CD14-positive monocyte (primary cell): ENCODE measurements at regions not wholly inside any gene's neighbourhood (a gene's known extent, or its start where the extent isn't known, plus 50 kb on each side); places are given as distances from the start of the nearest gene placed in this dataset.

Source experiments
- DNase-seq, 3 donors: peaks; one replicate each; pipeline ENCODE4 v3.0.0-alpha.2; 2011 to 2022
- H2AFZ ChIP-seq: 2 replicates; pipeline ENCODE4 v1.6.0; 2012; ENCODE audit warnings: mild to moderate bottlenecking, low read depth, low read length, inconsistent platforms; ENCODE audit not compliant: insufficient read depth, poor library complexity, severe bottlenecking
- H3K27ac ChIP-seq, 2 donors: 1 replicate in 1 of 2; 2 replicates in 1 of 2; pipeline ENCODE4 v1.5.1; 2012 to 2013; ENCODE audit warnings: low read length in 2 of 2, control low read depth in 1 of 2, inconsistent platforms in 1 of 2, low read depth in 1 of 2, mild to moderate bottlenecking in 1 of 2
- H3K27me3 ChIP-seq, 2 donors: one replicate each; pipeline versions ENCODE4 v1.6.0 to v1.6.1; 2011 to 2013; ENCODE audit warnings: low read length in 2 of 2; ENCODE audit not compliant: control insufficient read depth in 2 of 2, insufficient read depth in 2 of 2
- H3K36me3 ChIP-seq, 2 donors: replicated peaks in 1 of 2; 1 replicate in 1 of 2; 2 replicates in 1 of 2; pipeline versions ENCODE4 v1.5.1 to v1.6.1; 2012 to 2013; ENCODE audit warnings: low read length in 2 of 2, control low read depth in 1 of 2, inconsistent platforms in 1 of 2, mild to moderate bottlenecking in 1 of 2; ENCODE audit not compliant: insufficient read depth in 2 of 2, control insufficient read depth in 1 of 2
- H3K4me1 ChIP-seq, 2 donors: 1 replicate in 1 of 2; 2 replicates in 1 of 2; pipeline versions ENCODE4 v1.5.1 to v1.6.1; 2012 to 2013; ENCODE audit warnings: low read length in 2 of 2, control low read depth in 1 of 2, inconsistent platforms in 1 of 2, mild to moderate bottlenecking in 1 of 2, moderate library complexity in 1 of 2; ENCODE audit not compliant: insufficient read depth in 2 of 2, control insufficient read depth in 1 of 2
- H3K4me2 ChIP-seq: replicated peaks from 2 replicates; pipeline ENCODE3; 2012; ENCODE audit warnings: low read length, moderate library complexity, mild to moderate bottlenecking; ENCODE audit not compliant: poor library complexity, severe bottlenecking; ENCODE audit errors: extremely low read depth
- H3K4me3 ChIP-seq, 3 experiments: fragments of 200-600 bp in 1 of 3; sonication (generic) in 1 of 3; replicated peaks in 1 of 3; 1 replicate in 2 of 3; 2 replicates in 1 of 3; pipeline ENCODE4 v1.5.1; 2011 to 2013; ENCODE audit warnings: low read length in 3 of 3, mild to moderate bottlenecking in 3 of 3, control low read depth in 2 of 3, low read depth in 2 of 3, inconsistent platforms in 1 of 3, moderate library complexity in 1 of 3
- H3K79me2 ChIP-seq: 2 replicates; pipeline ENCODE4 v1.6.0; 2012; ENCODE audit warnings: mild to moderate bottlenecking, control low read depth, inconsistent platforms, low read length, moderate library complexity; ENCODE audit not compliant: insufficient read depth
- H3K9ac ChIP-seq: 2 replicates; pipeline ENCODE4 v1.6.0; 2017; ENCODE audit warnings: low read length, mild to moderate bottlenecking; ENCODE audit not compliant: insufficient read depth, poor library complexity, severe bottlenecking
- H3K9me3 ChIP-seq, 2 donors: replicated peaks in 1 of 2; 1 replicate in 1 of 2; 2 replicates in 1 of 2; pipeline versions ENCODE4 v1.5.1 to v1.6.1; 2012 to 2013; ENCODE audit warnings: low read length in 2 of 2, control low read depth in 1 of 2; ENCODE audit not compliant: control insufficient read depth in 1 of 2, insufficient read depth in 1 of 2
- H4K20me1 ChIP-seq: 2 replicates; pipeline ENCODE4 v1.6.0; 2012; ENCODE audit warnings: mild to moderate bottlenecking, low read length, control low read depth, moderate library complexity; ENCODE audit not compliant: insufficient read depth
- H3K27ac Mint-ChIP-seq, 7 donors: one replicate each; pipeline ENCODE4 v1.8.0; 2020; ENCODE audit warnings: mild to moderate bottlenecking in 7 of 7, mixed read lengths in 7 of 7, moderate library complexity in 6 of 7, inconsistent platforms in 2 of 7
- H3K27me3 Mint-ChIP-seq, 3 donors: one replicate each; pipeline ENCODE4 v1.8.0; 2021 to 2022; ENCODE audit warnings: low read depth in 3 of 3, mild to moderate bottlenecking in 3 of 3, mixed read lengths in 3 of 3, moderate library complexity in 3 of 3, inconsistent platforms in 1 of 3
- H3K36me3 Mint-ChIP-seq, 2 donors: one replicate each; pipeline ENCODE4 v1.8.0; 2020; ENCODE audit warnings: mixed read lengths in 2 of 2, inconsistent platforms in 1 of 2, mild to moderate bottlenecking in 1 of 2
- H3K4me1 Mint-ChIP-seq: one replicate; pipeline ENCODE4 v1.8.0; 2020; ENCODE audit warnings: mild to moderate bottlenecking, mixed read lengths
- H3K4me3 Mint-ChIP-seq, 2 donors: one replicate each; pipeline ENCODE4 v1.8.0; 2020; ENCODE audit warnings: mild to moderate bottlenecking in 2 of 2, mixed read lengths in 2 of 2, moderate library complexity in 1 of 2
- H3K9me3 Mint-ChIP-seq, 7 donors: one replicate each; pipeline ENCODE4 v1.8.0; 2020 to 2022; ENCODE audit warnings: mixed read lengths in 7 of 7, mild to moderate bottlenecking in 6 of 7, moderate library complexity in 6 of 7, inconsistent platforms in 2 of 7
- WGBS: methylation state at CpG from one replicate; pipeline ENCODE4 v1.1.5; 2013; ENCODE audit warnings: missing lambda C conversion rate; ENCODE audit not compliant: insufficient coverage; 5-methylcytosine and 5-hydroxymethylcytosine counted together
- intact Hi-C, 2 donors: fragments of 100-400 bp; cut with micrococcal nuclease; formaldehyde crosslinking; loops; one replicate each; pipeline versions ENCODE4 v1.15.0 to v1.15.1; 2023
- TF ChIP-seq, protein P1 (sequence below): fragments of 200-600 bp; IDR thresholded peaks from one replicate; pipeline ENCODE4 v1.8.0; 2022; ENCODE audit warnings: antibody characterized with exemption, mild to moderate bottlenecking

DNA sequence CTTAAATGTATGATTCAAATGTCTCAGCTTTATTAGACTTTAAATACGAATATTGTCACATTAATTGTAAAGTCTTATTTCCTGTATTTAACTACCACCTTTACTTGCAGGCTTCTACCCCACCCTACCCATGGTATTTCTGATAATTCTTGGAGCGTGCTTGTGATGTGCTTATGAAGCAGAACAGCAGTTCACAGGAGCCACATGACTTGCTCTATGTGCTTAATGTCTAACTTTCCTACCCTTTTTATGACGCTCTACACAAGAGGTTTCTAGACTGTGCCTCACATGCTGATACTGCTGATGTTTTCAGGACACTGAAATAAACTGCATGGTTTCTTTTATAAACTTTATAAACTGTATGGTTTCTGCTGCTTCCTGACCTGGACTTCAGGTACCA lies 553.5 kb upstream of the CCDC54 start:
- Mint-ChIP-seq H3K27ac (no peak overlapping the region), H3K4me3 (no peak overlapping the region), H3K9me3 (peaks cover 0 to 12% (median 3%) of the 10 kb centered on the region in 7 donors), H3K36me3 (no peaks in the 10 kb centered on the region), H3K27me3 (peaks cover 0 to 2% (median 1%) of the 10 kb centered on the region in 3 donors), H3K4me1 (no peaks in the 10 kb centered on the region)
- Histone ChIP-seq H3K79me2 (no peaks in the 10 kb centered on the region), H3K36me3 (no peaks in the 10 kb centered on the region), H3K9me3 (peaks cover 11 to 16% of the 10 kb centered on the region in 2 donors), H3K4me1 (no peaks in the 10 kb centered on the region), H3K4me3 (no peak overlapping the region), H3K27me3 (no peaks in the 10 kb centered on the region), H4K20me1 (no peaks in the 10 kb centered on the region), H3K9ac (no peak overlapping the region), H2AFZ (no peak overlapping the region), H3K27ac (no peak overlapping the region), H3K4me2 (no peak overlapping the region)
- 100% methylated on average over 2 of the region's 3 CpGs for whole genome bisulfite sequencing
- intact Hi-C loops: no loop called here
- DNase-seq: no peak
- TF ChIP-seq, protein P1, sequence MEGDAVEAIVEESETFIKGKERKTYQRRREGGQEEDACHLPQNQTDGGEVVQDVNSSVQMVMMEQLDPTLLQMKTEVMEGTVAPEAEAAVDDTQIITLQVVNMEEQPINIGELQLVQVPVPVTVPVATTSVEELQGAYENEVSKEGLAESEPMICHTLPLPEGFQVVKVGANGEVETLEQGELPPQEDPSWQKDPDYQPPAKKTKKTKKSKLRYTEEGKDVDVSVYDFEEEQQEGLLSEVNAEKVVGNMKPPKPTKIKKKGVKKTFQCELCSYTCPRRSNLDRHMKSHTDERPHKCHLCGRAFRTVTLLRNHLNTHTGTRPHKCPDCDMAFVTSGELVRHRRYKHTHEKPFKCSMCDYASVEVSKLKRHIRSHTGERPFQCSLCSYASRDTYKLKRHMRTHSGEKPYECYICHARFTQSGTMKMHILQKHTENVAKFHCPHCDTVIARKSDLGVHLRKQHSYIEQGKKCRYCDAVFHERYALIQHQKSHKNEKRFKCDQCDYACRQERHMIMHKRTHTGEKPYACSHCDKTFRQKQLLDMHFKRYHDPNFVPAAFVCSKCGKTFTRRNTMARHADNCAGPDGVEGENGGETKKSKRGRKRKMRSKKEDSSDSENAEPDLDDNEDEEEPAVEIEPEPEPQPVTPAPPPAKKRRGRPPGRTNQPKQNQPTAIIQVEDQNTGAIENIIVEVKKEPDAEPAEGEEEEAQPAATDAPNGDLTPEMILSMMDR: no peak

DNA sequence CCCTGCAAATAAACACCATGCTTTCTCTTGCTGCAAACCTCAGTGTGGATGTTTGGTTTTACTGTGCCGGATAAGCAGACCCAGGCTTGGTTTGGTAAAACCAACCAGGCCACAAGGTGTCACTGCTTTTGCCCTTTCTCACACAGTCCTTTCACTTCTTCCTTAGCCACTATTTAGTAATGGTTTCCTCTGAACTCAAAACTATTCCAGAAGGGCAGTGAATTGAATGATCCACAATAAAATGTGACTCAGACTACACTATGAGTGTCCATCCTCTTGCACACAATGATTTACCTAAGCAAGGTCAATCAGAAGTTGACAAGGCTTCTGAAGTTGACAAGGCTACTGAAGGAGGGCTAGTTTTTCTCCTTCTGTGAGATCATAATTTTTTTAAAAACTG lies 552.4 kb upstream of the CCDC54 start:
- Histone ChIP-seq H3K9ac (no peak overlapping the region), H2AFZ (no peak overlapping the region), H4K20me1 (no peaks in the 10 kb centered on the region), H3K36me3 (no peaks in the 10 kb centered on the region), H3K4me1 (no peaks in the 10 kb centered on the region), H3K27ac (no peak overlapping the region), H3K9me3 (peaks cover 11 to 16% of the 10 kb centered on the region in 2 donors), H3K79me2 (no peaks in the 10 kb centered on the region), H3K4me3 (no peak overlapping the region), H3K4me2 (no peak overlapping the region), H3K27me3 (no peaks in the 10 kb centered on the region)
- Mint-ChIP-seq H3K9me3 (peaks cover 0 to 16% (median 4%) of the 10 kb centered on the region in 7 donors), H3K4me1 (no peaks in the 10 kb centered on the region), H3K27ac (no peak overlapping the region), H3K4me3 (no peak overlapping the region), H3K36me3 (no peaks in the 10 kb centered on the region), H3K27me3 (peaks cover 0 to 2% (median 1%) of the 10 kb centered on the region in 3 donors)
- TF ChIP-seq, protein P1: no peak
- no peak for DNase-seq
- intact Hi-C loops: no loop called here
- WGBS: 60% methylated on average over 1 of the region's 1 CpG
